GM12891 (cell line): ENCODE measurements at regions not wholly inside any gene's neighbourhood (a gene's known extent, or its start where the extent isn't known, plus 50 kb on each side); places are given as distances from the start of the nearest gene placed in this dataset.

Source experiments
- PAX5 ChIP-seq: IDR thresholded peaks from 2 replicates; pipeline ENCODE4 v1.6.1; 2011; ENCODE audit warnings: low read length, moderate library complexity, mild to moderate bottlenecking; ENCODE audit not compliant: insufficient read depth, severe bottlenecking
- POLR2A ChIP-seq: IDR thresholded peaks from 2 replicates; pipeline ENCODE4 v1.6.1; 2011; ENCODE audit warnings: low read depth, low read length, control low read depth
- POLR2AphosphoS5 ChIP-seq: IDR thresholded peaks from 2 replicates; pipeline ENCODE4 v1.6.1; 2011; ENCODE audit warnings: low read depth, low read length, control low read depth
- POU2F2 ChIP-seq: IDR thresholded peaks from 2 replicates; pipeline ENCODE4 v1.6.1; 2011; ENCODE audit warnings: low read depth, mild to moderate bottlenecking, control low read depth, low read length, moderate library complexity
- SPI1 ChIP-seq: IDR thresholded peaks from 2 replicates; pipeline ENCODE4 v1.6.1; 2011; ENCODE audit warnings: low read depth, low read length, control low read depth
- TAF1 ChIP-seq: IDR thresholded peaks from 2 replicates; pipeline ENCODE4 v1.6.1; 2011; ENCODE audit warnings: low read depth, low read length, control low read depth

DNA sequence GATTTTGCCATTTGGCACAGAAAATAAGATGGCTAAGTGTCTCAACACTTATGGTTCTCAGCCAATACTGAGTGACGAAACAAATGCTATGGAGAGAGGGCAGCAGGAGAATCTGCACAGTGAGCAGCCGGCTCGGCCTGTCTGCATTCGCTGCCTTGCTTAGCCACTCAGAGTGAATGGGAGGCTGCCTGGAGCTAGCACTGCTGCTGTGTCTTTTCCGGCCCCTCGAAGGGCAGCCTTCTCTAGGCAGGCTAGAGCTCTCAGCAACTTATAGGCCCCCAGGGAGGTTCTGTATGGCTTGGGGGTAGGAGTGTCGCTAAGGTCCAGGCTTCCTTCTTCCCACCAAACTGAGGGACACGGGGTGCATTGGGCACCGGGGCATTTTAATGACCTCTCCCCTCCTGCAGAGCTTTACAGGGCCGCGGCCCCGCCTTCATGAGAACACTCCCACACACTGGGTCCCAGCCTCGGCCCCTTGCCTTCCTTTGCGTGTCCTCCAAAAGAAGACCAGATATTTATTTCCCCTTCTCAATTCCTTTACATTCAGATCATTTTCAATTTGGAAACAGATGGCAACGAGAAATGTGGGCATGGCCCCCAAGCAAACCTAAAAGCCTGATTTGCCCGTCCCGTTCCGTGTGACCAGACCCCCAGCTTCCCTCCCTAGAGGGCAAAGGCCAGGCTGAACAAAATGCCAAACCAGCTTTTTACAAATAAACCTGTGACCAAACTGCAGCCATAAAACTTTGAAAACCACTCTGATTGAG is 670.9 kb downstream of the TOX3 start:
- no peak for TF ChIP-seq POLR2A
- no peak for TF ChIP-seq POLR2AphosphoS5
- no peak for TF ChIP-seq TAF1
- no peak for TF ChIP-seq SPI1
- no peak for TF ChIP-seq POU2F2
- no peak for TF ChIP-seq PAX5
